MM.1S (cell line): ENCODE measurements at regions not wholly inside any gene's neighbourhood (a gene's known extent, or its start where the extent isn't known, plus 50 kb on each side); places are given as distances from the start of the nearest gene placed in this dataset.

ENCODE experiments used
- DNase-seq: peaks from one replicate; pipeline ENCODE4 v3.0.0-alpha.2; 2015
- H2AFZ ChIP-seq: fragments of 300-600 bp; sonication (generic); 2 replicates; pipeline ENCODE4 v1.6.0; 2016; ENCODE audit warnings: antibody characterized with exemption, low read length
- H3F3A ChIP-seq: fragments of 300-600 bp; sonication (generic); 2 replicates; pipeline ENCODE4 v1.6.1; 2016; ENCODE audit warnings: mild to moderate bottlenecking, antibody characterized with exemption, low read length, moderate library complexity, mixed read lengths; ENCODE audit not compliant: insufficient read depth
- H3K27ac ChIP-seq: fragments of 300-600 bp; sonication (generic); 2 replicates; pipeline ENCODE4 v1.5.1; 2016; ENCODE audit warnings: mild to moderate bottlenecking, low read length
- H3K27me3 ChIP-seq: fragments of 300-600 bp; sonication (generic); replicated peaks from 2 replicates; pipeline ENCODE4 v1.6.0; 2016; ENCODE audit warnings: low read length; ENCODE audit not compliant: insufficient read depth
- H3K36me3 ChIP-seq: fragments of 300-600 bp; sonication (generic); replicated peaks from 2 replicates; pipeline ENCODE4 v1.6.1; 2016; ENCODE audit warnings: mild to moderate bottlenecking, low read length, mixed read lengths; ENCODE audit not compliant: insufficient read depth
- H3K4me1 ChIP-seq: fragments of 300-600 bp; sonication (generic); 2 replicates; pipeline ENCODE4 v1.6.1; 2016; ENCODE audit warnings: low read length, mixed read lengths
- H3K4me2 ChIP-seq: fragments of 300-600 bp; sonication (generic); 2 replicates; pipeline ENCODE4 v1.6.0; 2016; ENCODE audit warnings: low read depth, low read length
- H3K4me3 ChIP-seq: fragments of 300-600 bp; sonication (generic); 2 replicates; pipeline ENCODE4 v1.5.1; 2016; ENCODE audit warnings: low read length, mixed read lengths
- H3K79me2 ChIP-seq: fragments of 300-600 bp; sonication (generic); 2 replicates; pipeline ENCODE4 v1.6.1; 2016; ENCODE audit warnings: mixed run types, low read length, mixed read lengths
- H3K9ac ChIP-seq: fragments of 300-600 bp; sonication (generic); 2 replicates; pipeline ENCODE4 v1.6.1; 2016; ENCODE audit warnings: low read length, mixed read lengths
- H3K9me2 ChIP-seq: fragments of 300-600 bp; sonication (generic); replicated peaks from 2 replicates; pipeline ENCODE4 v1.6.1; 2016; ENCODE audit warnings: mild to moderate bottlenecking, low read length, mixed read lengths; ENCODE audit not compliant: insufficient read depth
- H3K9me3 ChIP-seq: fragments of 300-600 bp; sonication (generic); replicated peaks from 2 replicates; pipeline ENCODE4 v1.6.1; 2016; ENCODE audit warnings: mild to moderate bottlenecking, low read length, mixed read lengths; ENCODE audit not compliant: insufficient read depth
- H4K20me1 ChIP-seq: fragments of 300-600 bp; sonication (generic); 2 replicates; pipeline ENCODE4 v1.6.1; 2016; ENCODE audit warnings: mild to moderate bottlenecking, low read length, moderate library complexity, mixed read lengths; ENCODE audit not compliant: insufficient read depth
- CTCF ChIP-seq: fragments of 300-600 bp; sonication (generic); IDR thresholded peaks from 2 replicates; pipeline ENCODE4 v1.5.1; 2016; ENCODE audit warnings: antibody characterized with exemption, low read length, mixed read lengths
- EZH2 ChIP-seq: fragments of 300-600 bp; sonication (generic); optimal IDR thresholded peaks from 2 replicates; pipeline ENCODE3; 2017; ENCODE audit warnings: low read depth, mild to moderate bottlenecking, antibody characterized with exemption, low read length, mixed read lengths
- EZH2phosphoT487 ChIP-seq: fragments of 300-600 bp; sonication (generic); IDR thresholded peaks from 2 replicates; pipeline ENCODE4 v1.6.1; 2018; ENCODE audit warnings: antibody characterized with exemption, low read length

DNA sequence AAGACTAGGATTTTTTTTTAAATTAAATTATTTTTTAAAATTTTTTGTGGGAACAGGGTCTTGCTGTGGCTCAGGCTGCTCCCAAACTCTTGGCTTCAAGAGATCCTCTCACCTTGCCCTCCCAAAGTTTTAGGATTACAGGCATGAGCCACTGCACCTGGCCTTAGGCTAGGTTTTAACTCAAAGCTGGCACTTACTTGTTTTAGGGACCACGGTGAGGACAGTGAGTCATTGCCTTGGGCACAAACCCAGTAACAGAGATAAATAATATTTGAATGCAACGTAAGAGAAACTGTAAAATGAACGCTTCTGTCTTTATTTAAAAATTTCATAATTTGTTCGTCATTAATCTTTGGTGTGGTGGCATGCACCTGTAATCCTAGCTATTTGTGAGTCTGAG is 96.6 kb downstream of the GATA3 start:
- TF ChIP-seq EZH2phosphoT487 (no peak), EZH2 (no peak), CTCF (no peak)
- Histone ChIP-seq H3K36me3 (no peaks in the 10 kb centered on the region), H3K27me3 (no peaks in the 10 kb centered on the region), H3F3A (no peaks in the 10 kb centered on the region), H2AFZ (no peak overlapping the region), H3K27ac (no peak overlapping the region), H3K4me3 (no peak overlapping the region), H4K20me1 (no peaks in the 10 kb centered on the region), H3K9me2 (no peaks in the 10 kb centered on the region), H3K9me3 (no peaks in the 10 kb centered on the region), H3K4me2 (no peak overlapping the region), H3K9ac (no peak overlapping the region), H3K79me2 (no peaks in the 10 kb centered on the region), H3K4me1 (no peaks in the 10 kb centered on the region)
- DNase-seq, result no peak

DNA sequence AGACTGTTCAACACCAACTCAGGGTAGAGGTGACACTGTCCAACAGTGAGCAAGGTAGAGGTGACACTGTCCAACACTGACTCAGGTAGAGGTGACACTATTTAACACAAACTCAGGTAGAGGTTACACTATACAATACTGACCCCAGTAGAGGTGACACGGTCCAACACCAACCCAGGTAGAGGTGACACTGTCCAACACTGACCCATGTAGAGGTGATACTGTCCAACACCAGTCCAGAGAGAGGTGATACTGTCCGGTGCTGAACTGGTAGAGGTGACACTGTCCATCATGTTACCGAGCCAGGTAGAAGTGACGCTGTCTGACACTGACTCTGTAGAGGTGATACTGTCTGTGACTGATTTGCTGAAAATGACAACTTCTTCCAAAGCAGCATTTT is 102.4 kb downstream of the GATA3 start:
- H3F3A ChIP-seq, result no peaks in the 10 kb centered on the region
- no peaks in the 10 kb centered on the region for H3K79me2 ChIP-seq
- no peaks in the 10 kb centered on the region for H4K20me1 ChIP-seq
- TF ChIP-seq CTCF, result no peak
- TF ChIP-seq EZH2phosphoT487, result no peak
- no peak for TF ChIP-seq EZH2
- no peaks in the 10 kb centered on the region for H3K9me2 ChIP-seq
- H3K4me3 ChIP-seq, result no peak overlapping the region
- no peaks in the 10 kb centered on the region for H3K4me1 ChIP-seq
- no peaks in the 10 kb centered on the region for H3K36me3 ChIP-seq
- no peaks in the 10 kb centered on the region for H3K9me3 ChIP-seq
- no peak overlapping the region for H2AFZ ChIP-seq
- no peaks in the 10 kb centered on the region for H3K27me3 ChIP-seq
- H3K9ac ChIP-seq, result no peak overlapping the region
- DNase-seq, result no peak
- no peak overlapping the region for H3K4me2 ChIP-seq
- no peak overlapping the region for H3K27ac ChIP-seq

DNA sequence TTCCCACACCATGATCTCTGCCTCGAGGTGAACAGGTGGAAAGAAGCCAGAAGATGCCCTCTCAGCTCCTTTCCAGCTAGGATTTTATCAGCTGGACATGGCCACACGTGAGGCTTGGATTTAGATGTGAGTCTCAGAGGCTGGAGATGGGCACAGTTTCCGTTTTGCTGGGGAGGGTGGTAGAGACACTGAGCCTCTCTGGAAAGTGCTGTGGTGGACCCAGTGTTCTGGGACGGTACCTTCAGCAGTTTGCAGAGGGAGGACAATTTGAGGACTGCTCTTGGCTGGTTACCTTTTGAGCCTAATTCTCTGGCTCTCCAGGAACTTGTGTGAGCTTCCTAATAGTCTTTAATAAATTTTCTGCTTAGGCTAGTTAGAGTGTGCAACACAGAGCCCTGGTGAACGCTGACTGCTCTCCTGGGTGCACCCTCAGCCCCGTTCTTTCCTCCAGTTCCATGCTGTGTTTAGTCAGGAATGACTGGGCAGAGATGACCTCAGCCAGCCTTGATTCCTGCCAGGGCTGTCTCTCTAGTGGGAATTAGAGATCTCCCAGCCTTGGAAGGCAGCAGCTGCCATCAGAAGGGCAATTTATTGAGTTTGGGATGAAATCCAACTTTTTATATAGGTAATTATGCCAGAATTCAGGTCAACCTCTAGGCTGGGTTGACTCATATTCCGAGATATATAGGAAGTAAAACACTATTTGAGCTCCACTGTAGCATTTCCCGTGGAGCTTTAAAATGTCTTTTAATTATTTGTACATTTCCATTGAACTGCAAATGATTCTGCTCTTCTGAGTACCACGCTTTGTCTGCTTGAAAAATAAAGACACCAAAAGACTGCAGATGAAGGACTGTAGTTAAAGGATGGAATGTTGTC is 103.9 kb downstream of the GATA3 start:
- H4K20me1 ChIP-seq, result no peaks in the 10 kb centered on the region
- H2AFZ ChIP-seq, result no peak overlapping the region
- H3K27ac ChIP-seq, result no peak overlapping the region
- no peak overlapping the region for H3K4me2 ChIP-seq
- H3K9me2 ChIP-seq, result no peaks in the 10 kb centered on the region
- H3K27me3 ChIP-seq, result no peaks in the 10 kb centered on the region
- no peak for DNase-seq
- no peaks in the 10 kb centered on the region for H3F3A ChIP-seq
- no peaks in the 10 kb centered on the region for H3K4me1 ChIP-seq
- TF ChIP-seq EZH2phosphoT487 (no peak), CTCF (no peak), EZH2 (no peak)
- H3K36me3 ChIP-seq, result no peaks in the 10 kb centered on the region
- H3K4me3 ChIP-seq, result no peak overlapping the region
- H3K9ac ChIP-seq, result no peak overlapping the region
- no peaks in the 10 kb centered on the region for H3K9me3 ChIP-seq
- no peaks in the 10 kb centered on the region for H3K79me2 ChIP-seq
